SK-N-SH (cell line): ENCODE measurements at regions not wholly inside any gene's neighbourhood (a gene's known extent, or its start where the extent isn't known, plus 50 kb on each side); places are given as distances from the start of the nearest gene placed in this dataset.

Experiments used
- CTCF ChIP-seq: fragments of 200-600 bp; sonication (generic); IDR thresholded peaks from 2 replicates; pipeline ENCODE4 v1.6.1; 2017; ENCODE audit warnings: antibody characterized with exemption, mild to moderate bottlenecking, moderate library complexity
- EZH2phosphoT487 ChIP-seq: fragments of 200-600 bp; sonication (generic); IDR thresholded peaks from 2 replicates; pipeline ENCODE4 v1.6.1; 2017; ENCODE audit warnings: low read depth, mixed run types, mild to moderate bottlenecking, antibody characterized with exemption, moderate library complexity, borderline replicate concordance
- MAX ChIP-seq: IDR thresholded peaks from 2 replicates; pipeline ENCODE4 v1.4.0; 2012; ENCODE audit warnings: low read depth
- PBX3 ChIP-seq: IDR thresholded peaks from 2 replicates; pipeline ENCODE4; 2012
- RAD21 ChIP-seq: IDR thresholded peaks from 2 replicates; pipeline ENCODE4 v1.6.1; 2012; ENCODE audit warnings: mild to moderate bottlenecking, low read length
- RCOR1 ChIP-seq: fragments of 150-350 bp; IDR thresholded peaks from 2 replicates; pipeline ENCODE4 v1.6.1; 2017; ENCODE audit warnings: antibody characterized with exemption, low read length
- USF1 ChIP-seq: IDR thresholded peaks from 2 replicates; pipeline ENCODE4 v1.4.0; 2012; ENCODE audit warnings: low read depth, borderline replicate concordance
- YY1 ChIP-seq: IDR thresholded peaks from 2 replicates; pipeline ENCODE4 v1.4.0; 2012; ENCODE audit warnings: low read depth, mild to moderate bottlenecking

GRCh38 chr7:145582742-145583303 lies 533.8 kb upstream of the CNTNAP2 start:
- TF ChIP-seq RAD21: no peak
- no peak for TF ChIP-seq MAX
- TF ChIP-seq CTCF: no peak
- TF ChIP-seq YY1: no peak
- TF ChIP-seq EZH2phosphoT487: no peak
- no peak for TF ChIP-seq RCOR1
- TF ChIP-seq USF1: no peak
- no peak for TF ChIP-seq PBX3
